HUES48 (cell line): ENCODE measurements at regions not wholly inside any gene's neighbourhood (a gene's known extent, or its start where the extent isn't known, plus 50 kb on each side); places are given as distances from the start of the nearest gene placed in this dataset.

Experiments used
- H3K27ac ChIP-seq: one replicate; pipeline ENCODE4 v1.7.0; 2013; ENCODE audit warnings: low read depth, low read length, inconsistent platforms
- H3K27me3 ChIP-seq: 2 replicates; pipeline ENCODE4 v1.6.1; 2013; ENCODE audit warnings: mild to moderate bottlenecking, low read length; ENCODE audit not compliant: control insufficient read depth, insufficient read depth
- H3K36me3 ChIP-seq: 2 replicates; pipeline ENCODE4 v1.6.1; 2013; ENCODE audit warnings: low read length; ENCODE audit not compliant: control insufficient read depth, insufficient read depth
- H3K4me1 ChIP-seq: 2 replicates; pipeline ENCODE4 v1.6.1; 2013; ENCODE audit warnings: mild to moderate bottlenecking, low read length; ENCODE audit not compliant: control insufficient read depth, insufficient read depth
- H3K4me3 ChIP-seq: 2 replicates; pipeline ENCODE4 v1.5.1; 2013; ENCODE audit warnings: mild to moderate bottlenecking, low read depth, low read length
- H3K9ac ChIP-seq: 2 replicates; pipeline ENCODE4 v1.6.1; 2013; ENCODE audit warnings: mild to moderate bottlenecking, low read depth, low read length, moderate library complexity
- H3K9me3 ChIP-seq: 2 replicates; pipeline ENCODE4 v1.6.1; 2013; ENCODE audit warnings: low read length; ENCODE audit not compliant: control insufficient read depth, insufficient read depth

DNA sequence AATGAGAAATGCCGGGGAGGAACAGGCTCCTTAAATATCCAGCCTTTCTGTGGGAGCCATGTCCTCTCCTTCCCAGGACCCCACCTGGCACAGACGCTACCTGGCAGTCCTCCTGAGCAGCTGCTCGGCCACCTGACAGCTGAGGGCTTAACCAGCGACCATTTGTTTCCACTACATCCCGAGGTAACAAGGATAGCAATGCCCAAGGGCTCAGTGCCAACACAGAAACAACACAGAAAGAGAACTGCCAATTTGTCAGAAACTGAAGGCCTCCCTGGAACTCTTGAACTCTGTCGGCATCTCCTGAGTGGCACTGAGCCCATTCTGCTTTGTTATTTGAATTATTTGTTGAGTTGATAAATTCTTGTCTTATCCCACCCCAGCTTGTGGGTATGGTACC lies 122.2 kb upstream of the ARHGAP28 start:
- Histone ChIP-seq H3K27ac (peak overlapping the region; percentile 70), H3K27me3 (no peaks in the 10 kb centered on the region), H3K4me1 (peaks cover 25% of the 10 kb centered on the region), H3K9ac (no peak overlapping the region), H3K9me3 (no peaks in the 10 kb centered on the region), H3K36me3 (no peaks in the 10 kb centered on the region), H3K4me3 (no peak overlapping the region)

DNA sequence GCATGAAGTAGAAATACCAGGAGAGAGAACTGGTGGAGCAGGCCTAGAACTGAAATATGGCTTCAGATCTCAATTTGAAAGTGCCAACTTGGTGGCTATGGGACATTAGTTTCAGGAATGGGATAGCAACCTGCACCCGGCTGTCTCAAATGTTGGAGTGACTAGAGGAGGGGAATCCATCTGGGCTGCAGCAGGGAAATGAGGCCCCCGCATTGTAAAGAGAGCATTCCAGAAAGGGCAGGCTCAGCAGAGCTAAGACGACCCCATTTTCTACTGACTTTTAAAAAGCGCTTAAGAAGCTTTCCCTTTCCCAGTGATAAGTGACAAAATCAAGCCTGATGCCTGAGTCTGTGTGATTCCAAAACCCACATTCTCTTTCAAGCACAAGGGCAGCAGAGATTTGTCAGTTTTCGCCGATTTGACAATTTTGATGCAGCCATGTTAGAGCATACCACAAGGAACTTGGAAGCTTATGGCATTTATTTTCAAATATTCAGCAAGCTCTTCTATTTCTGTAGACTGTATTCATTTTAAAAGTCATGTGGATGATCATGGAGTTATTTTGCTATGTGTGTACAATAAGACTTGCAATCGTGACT lies 119.8 kb upstream of the ARHGAP28 start:
- H3K9ac ChIP-seq: no peak overlapping the region
- peaks cover 40% of the 10 kb centered on the region for H3K4me1 ChIP-seq
- no peaks in the 10 kb centered on the region for H3K36me3 ChIP-seq
- no peak overlapping the region for H3K4me3 ChIP-seq
- no peak overlapping the region for H3K27ac ChIP-seq
- H3K9me3 ChIP-seq: 0 out of 2 replicates have a peak, but pooled peaks cover 2% of the 10 kb centered on the region
- H3K27me3 ChIP-seq: no peaks in the 10 kb centered on the region

DNA sequence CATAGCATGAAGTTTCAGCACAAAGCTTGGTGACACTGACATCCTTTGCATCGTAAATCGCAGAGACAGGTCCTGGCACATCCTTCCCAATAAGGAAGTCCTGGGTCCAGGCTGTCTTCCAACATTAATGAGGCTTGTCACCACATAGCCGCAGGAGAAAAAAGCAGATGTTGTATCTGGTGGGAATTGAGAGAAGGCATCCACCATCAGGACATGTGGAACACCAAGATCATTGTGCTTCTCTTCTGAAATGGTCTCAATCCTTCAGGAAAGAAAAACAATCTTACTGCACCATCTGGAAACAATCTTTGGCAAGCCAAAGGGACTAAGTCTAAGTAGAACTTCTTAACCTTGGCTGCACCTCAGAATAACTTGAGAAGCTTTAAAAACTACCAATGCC lies 119.0 kb upstream of the ARHGAP28 start:
- no peak overlapping the region for H3K27ac ChIP-seq
- peaks cover 39% of the 10 kb centered on the region for H3K4me1 ChIP-seq
- H3K36me3 ChIP-seq: no peaks in the 10 kb centered on the region
- H3K9ac ChIP-seq: no peak overlapping the region
- H3K27me3 ChIP-seq: no peaks in the 10 kb centered on the region
- H3K4me3 ChIP-seq: no peak overlapping the region
- H3K9me3 ChIP-seq: 0 out of 2 replicates have a peak, but pooled peaks cover 5% of the 10 kb centered on the region

DNA sequence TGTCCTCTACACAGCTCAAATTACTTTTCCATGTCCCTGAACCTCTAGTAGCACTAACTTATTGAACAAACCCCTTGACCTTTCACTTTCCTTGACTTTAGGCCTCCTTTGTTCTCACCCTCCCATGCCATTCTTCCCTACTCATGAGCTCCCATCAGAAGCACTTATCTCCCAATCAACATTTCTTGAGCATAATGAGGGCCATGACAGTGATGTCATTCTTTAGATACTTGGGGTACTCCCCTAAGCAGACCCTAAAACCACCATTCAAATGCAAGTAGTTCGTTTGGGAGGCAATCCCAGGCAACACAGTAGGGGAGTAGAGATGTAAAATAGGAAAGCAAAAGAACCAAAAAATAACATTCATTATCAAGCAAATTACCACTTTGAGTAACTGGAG lies 115.9 kb upstream of the ARHGAP28 start:
- Histone ChIP-seq H3K9me3 (0 out of 2 replicates have a peak, but pooled peaks cover 5% of the 10 kb centered on the region), H3K36me3 (no peaks in the 10 kb centered on the region), H3K4me1 (peaks cover 16% of the 10 kb centered on the region), H3K9ac (no peak overlapping the region), H3K27ac (peak overlapping the region; percentile 67), H3K27me3 (no peaks in the 10 kb centered on the region), H3K4me3 (no peak overlapping the region)

DNA sequence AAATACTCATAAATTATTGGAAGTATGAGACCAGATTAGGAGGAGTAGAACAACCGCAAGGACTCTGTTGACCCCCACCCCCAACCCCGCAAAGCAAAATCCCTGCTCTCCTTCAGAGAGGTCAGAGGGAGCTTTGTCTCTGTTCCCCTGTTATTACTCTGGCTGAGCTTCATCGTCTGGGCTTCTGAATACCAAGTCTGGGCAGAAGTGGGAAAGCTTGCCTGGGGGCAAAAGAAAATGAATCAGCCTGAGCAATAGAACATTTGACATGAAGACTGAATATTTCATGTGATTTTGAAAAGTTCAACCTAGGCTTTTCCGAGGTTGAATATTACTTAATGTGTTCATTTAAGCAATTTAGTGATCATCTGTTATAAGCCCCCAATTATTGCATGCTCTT lies 114.6 kb upstream of the ARHGAP28 start:
- H3K9me3 ChIP-seq: 0 out of 2 replicates have a peak, but pooled peaks cover 5% of the 10 kb centered on the region
- H3K9ac ChIP-seq: no peak overlapping the region
- H3K4me3 ChIP-seq: no peak overlapping the region
- peaks cover 16% of the 10 kb centered on the region for H3K4me1 ChIP-seq
- H3K27ac ChIP-seq: no peak overlapping the region
- no peaks in the 10 kb centered on the region for H3K36me3 ChIP-seq
- no peaks in the 10 kb centered on the region for H3K27me3 ChIP-seq

DNA sequence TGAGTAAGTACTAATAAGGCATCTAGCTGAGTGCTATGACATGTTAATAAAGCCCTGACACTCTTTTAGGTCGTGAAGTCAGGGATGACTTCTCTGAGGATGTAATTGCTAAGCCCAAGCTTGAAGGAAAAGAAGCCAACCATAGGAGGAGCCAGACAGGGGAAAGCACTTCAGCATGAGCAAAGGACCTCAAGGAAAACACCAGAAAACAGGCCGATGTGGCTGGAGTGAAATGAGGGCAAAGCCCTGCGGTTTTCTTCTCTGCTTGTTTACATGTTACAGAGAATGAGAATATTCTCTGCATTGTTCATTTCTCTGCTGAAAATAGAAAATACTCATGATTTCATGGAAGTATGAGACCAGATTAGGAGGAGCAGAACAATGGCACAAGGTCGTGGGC lies 112.5 kb upstream of the ARHGAP28 start:
- H3K4me1 ChIP-seq: peaks cover 16% of the 10 kb centered on the region
- 0 out of 2 replicates have a peak, but pooled peaks cover 5% of the 10 kb centered on the region for H3K9me3 ChIP-seq
- H3K4me3 ChIP-seq: no peak overlapping the region
- H3K27me3 ChIP-seq: no peaks in the 10 kb centered on the region
- no peaks in the 10 kb centered on the region for H3K36me3 ChIP-seq
- H3K27ac ChIP-seq: no peak overlapping the region
- no peak overlapping the region for H3K9ac ChIP-seq

DNA sequence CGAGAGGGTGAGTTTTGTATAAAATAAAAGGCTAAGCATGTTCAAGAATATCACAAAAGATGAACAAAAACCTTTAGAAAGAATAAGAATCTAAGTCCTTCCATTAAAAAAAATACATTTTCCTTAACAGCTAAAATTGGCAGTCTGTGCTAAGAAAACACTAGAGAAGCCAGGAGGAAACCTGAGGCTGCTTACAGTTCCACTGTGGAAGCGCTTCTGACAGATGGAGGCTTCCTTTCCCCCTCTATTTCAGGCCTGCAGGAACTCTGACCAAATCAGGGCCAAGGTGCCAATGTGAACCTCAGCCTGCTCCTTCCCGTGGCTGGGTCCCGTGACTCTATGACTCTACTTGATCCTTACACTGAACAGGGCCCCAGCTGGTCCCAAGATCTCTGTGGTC lies 108.1 kb upstream of the ARHGAP28 start:
- Histone ChIP-seq H3K9me3 (no peaks in the 10 kb centered on the region), H3K9ac (no peak overlapping the region), H3K27me3 (no peaks in the 10 kb centered on the region), H3K27ac (no peak overlapping the region), H3K4me3 (no peak overlapping the region), H3K4me1 (peaks cover 7% of the 10 kb centered on the region; the same call in 1 of the 2 replicates), H3K36me3 (no peaks in the 10 kb centered on the region)

DNA sequence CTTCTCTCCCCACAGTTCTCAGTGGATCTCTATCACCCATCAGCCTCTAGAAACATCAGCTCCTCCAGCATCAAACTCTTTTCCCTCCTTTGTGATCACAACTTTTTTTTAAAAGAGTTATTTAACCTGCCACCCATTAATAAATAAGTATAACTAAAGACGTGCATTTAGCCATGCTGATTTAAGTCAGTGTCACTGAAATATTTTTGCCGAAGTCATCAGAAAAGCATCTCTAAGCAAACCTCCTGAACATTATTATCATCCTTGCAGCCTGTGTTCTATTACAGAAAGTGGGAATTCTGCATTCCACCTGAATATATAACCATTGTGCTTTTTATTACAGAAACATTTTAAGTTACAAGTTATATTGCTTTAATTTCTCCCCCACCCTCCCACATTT lies 106.2 kb upstream of the ARHGAP28 start:
- no peak overlapping the region for H3K4me3 ChIP-seq
- H3K4me1 ChIP-seq: peaks cover 7% of the 10 kb centered on the region; the same call in 1 of the 2 replicates
- H3K27ac ChIP-seq: no peak overlapping the region
- no peaks in the 10 kb centered on the region for H3K36me3 ChIP-seq
- no peak overlapping the region for H3K9ac ChIP-seq
- no peaks in the 10 kb centered on the region for H3K9me3 ChIP-seq
- H3K27me3 ChIP-seq: no peaks in the 10 kb centered on the region

DNA sequence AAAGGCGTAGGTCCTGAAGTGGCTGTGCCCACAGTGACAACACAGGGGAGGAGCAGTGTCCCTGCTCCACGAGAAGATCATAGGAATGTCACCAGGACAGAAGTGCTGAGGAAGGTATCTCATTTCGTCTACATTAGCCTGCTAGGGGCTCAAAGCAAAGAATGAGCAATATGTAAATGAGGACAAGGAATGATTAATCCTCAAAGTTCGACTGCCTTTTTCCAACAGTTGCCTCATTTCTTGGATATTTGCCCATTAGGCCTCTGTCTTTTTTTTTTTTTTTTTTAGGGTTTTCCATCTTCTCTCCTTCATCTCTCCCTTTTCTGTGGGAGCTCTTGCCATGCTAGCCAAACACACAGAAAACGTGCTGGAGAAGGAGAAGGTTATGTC lies 105.2 kb upstream of the ARHGAP28 start:
- no peak overlapping the region for H3K9ac ChIP-seq

DNA sequence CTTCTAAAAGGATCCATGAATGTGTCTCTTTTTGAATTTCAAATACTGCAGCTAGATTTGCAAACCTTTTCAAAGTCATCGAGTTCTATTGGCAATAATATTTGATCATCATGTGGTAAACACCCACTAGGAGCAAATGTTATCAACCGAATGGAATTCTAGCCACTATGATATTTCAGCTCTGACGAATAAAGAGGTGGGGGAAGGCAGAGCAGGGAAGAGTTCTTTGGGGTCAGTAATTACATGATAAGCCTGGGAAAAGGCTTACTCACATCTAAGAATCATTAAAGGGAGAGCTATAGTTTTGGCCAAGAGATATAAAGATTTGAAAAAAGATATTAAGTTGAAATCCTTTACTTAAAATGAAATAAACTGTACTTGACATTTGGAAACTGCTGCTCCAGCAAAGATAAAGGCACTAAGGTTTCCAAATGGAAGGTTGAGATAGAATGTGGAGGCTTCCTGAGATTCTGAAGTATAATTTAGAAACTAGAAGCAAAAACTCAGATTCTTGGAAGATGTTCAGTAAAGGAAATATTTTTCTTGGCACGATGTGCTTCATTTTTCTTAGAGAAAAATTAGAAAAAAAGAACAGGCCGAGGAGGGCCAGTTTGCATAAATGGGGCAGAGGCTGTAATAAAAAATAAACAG lies 104.7 kb upstream of the ARHGAP28 start:
- H3K9me3 ChIP-seq: no peaks in the 10 kb centered on the region
- H3K4me3 ChIP-seq: no peak overlapping the region
- no peaks in the 10 kb centered on the region for H3K36me3 ChIP-seq
- no peak overlapping the region for H3K9ac ChIP-seq
- no peak overlapping the region for H3K27ac ChIP-seq
- H3K4me1 ChIP-seq: peaks cover 7% of the 10 kb centered on the region; the same call in 1 of the 2 replicates
- H3K27me3 ChIP-seq: no peaks in the 10 kb centered on the region

More for the DNA sequence above, 105.2 kb upstream of the ARHGAP28 start:
- Histone ChIP-seq H3K4me1 (peaks cover 7% of the 10 kb centered on the region; the same call in 1 of the 2 replicates), H3K4me3 (no peak overlapping the region), H3K27me3 (no peaks in the 10 kb centered on the region), H3K36me3 (no peaks in the 10 kb centered on the region), H3K9me3 (no peaks in the 10 kb centered on the region), H3K27ac (no peak overlapping the region)

DNA sequence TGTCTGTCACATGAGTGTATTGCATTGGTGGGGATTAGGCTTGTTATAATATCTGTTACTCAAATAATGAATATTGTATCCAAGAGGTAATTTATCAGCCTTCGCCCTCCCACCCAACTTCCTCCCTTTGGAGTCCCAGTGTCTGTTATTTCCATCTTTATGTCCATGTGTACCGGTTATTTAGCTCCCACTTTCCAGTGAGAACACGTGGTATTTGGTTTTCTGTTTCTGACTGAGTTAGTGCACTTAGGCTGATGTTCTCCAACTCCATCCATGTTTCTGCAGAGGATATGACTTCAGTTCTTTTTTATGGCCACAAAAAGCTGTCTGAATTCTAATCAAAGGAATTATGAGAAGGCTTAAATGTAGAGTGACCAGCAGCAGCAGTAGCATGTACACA lies 104.0 kb upstream of the ARHGAP28 start:
- Histone ChIP-seq H3K4me3 (no peak overlapping the region), H3K9me3 (no peaks in the 10 kb centered on the region), H3K9ac (no peak overlapping the region), H3K27me3 (no peaks in the 10 kb centered on the region), H3K36me3 (no peaks in the 10 kb centered on the region), H3K27ac (no peak overlapping the region), H3K4me1 (peaks cover 7% of the 10 kb centered on the region; the same call in 1 of the 2 replicates)
